NCI-H146 treated with DMSO at 0.1 percent for 48 hours (cell line): ENCODE measurements at regions not wholly inside any gene's neighbourhood (a gene's known extent, or its start where the extent isn't known, plus 50 kb on each side); places are given as distances from the start of the nearest gene placed in this dataset.

Experiments
- DNase-seq: peaks from one replicate; lab custom pipeline; 2025; ENCODE audit not compliant: unreplicated experiment; lab: John Stamatoyannopoulos, UW

DNA sequence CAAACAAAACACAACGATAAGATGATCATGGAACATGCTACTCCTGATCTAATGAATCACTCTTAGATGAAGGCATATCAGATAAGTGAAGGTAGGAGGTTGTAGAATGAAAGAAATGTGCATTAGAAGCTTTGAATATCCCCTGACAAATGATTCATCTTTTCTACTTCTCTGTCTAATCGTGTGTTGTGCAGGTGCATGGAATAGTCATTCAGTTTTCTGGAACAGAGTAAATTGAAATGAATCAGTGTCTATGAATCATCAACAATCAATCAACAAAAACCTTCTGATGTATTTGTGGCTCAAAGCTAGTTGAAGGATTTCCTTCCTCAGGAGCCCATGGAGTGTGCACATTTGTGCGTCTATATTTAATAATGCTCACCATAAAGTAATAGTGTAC lies 1290.4 kb upstream of the PCDH20 start:
- DNase-seq: no peak

DNA sequence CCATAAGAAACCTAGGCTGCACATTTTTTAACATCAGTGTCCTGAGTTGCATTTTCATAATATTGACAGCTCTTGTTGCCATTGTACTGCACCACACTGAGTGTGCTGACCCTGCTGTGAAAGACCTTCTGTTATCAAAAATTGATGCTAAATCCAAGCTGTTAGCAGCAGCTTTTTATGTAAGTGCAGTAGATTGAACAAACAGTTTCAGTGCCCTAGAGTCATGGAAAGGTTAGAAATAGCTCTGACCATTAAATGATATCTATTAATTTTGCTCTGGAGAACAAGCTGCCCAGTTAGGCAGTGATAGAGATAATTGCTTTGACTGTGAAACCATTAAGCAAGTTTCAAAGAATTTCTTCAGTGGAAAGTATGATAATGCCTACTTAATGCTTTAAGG lies 1289.2 kb upstream of the PCDH20 start:
- peak; percentile 95 for DNase-seq

DNA sequence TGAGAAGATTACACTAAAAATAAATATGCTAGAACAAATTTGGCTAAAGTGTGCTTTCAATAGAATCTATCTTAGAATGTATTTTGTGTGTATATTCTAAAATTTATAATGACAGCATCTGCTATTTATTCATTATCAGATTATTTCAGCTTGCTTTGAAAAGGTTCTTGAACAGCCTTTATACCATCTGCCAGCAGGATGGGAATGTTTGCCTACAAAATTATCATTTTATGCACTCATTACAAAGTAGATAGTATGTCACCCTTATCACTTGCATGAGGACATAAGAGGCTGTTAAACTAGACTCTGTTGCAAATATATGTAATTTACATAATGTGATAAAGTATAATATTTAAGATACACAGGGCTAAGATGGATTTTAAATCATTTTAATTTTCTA lies 1286.9 kb upstream of the PCDH20 start:
- DNase-seq: peak; percentile 64

DNA sequence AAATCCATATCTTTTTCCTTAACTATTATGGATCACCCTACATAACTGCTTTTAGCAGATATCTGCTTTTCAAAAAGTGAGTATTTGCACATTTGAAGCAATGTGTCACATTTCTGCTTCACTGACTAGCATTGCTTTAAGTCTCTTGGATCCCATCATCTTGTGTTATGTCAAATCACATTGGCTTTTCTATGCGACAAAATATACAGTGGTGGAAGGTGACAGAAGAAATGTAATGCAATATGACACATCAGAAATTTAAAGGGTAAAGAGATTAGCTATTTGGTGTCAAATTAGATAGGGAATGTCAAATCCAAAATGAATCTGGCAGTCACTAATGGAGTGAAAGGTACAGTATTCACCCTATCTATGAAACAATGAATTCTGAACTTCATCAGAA lies 1282.1 kb upstream of the PCDH20 start:
- no peak for DNase-seq

DNA sequence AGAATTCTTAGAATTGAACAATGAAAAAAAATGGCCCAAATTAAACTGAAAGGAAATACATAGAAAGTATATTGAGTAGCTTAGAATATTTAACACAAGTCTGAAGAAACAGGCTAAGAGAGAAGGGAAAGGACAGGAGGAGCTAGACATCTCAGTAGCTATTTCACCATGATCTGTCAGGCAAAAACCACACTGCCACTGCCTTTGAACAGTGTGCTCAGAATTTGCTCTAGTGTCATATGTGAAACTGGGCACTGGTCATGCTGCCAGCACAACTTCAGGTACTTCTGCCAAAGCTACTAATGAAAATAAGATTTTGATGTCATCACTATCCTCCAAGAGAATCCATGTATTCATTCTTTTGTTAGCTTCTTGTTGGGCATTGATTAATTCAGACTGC lies 1280.8 kb upstream of the PCDH20 start:
- no peak for DNase-seq

DNA sequence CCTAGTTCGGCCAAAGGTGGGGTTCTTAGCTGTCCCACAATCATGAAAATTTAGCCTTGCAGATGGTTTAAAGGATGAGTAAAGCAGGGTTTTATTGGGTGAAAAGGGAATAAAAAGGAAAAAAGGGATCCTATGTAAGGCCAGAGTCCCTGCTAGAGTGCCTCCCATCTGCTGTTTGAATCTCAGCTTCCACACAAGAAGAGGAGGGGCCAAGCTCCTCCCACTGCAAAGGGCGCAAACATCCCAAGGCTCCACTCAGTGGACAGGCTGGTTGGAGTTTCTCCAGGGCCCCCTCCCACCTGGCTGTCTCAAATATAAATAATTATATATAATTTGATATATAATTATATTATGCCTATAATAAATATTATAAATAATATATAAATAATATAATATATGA lies 1272.1 kb upstream of the PCDH20 start:
- no peak for DNase-seq

DNA sequence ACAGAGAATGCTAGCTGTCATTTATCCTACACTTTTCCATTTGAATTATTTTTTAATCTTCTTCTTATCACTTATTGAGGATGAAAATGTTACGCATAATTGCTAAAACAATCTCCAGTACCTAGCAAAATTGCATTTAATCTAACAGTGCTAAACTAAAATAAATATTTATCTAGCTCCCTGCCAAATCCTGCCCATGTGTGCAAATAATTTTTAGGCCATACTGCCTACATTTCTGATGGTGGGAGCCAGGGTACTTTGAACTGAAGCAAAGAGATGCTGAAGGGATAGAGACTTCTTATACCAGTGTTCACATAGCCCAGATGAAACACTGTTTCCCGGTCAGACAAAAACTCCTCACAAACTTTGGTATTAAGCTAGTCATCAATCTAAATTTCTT lies 1268.7 kb upstream of the PCDH20 start:
- peak; percentile 39 for DNase-seq

DNA sequence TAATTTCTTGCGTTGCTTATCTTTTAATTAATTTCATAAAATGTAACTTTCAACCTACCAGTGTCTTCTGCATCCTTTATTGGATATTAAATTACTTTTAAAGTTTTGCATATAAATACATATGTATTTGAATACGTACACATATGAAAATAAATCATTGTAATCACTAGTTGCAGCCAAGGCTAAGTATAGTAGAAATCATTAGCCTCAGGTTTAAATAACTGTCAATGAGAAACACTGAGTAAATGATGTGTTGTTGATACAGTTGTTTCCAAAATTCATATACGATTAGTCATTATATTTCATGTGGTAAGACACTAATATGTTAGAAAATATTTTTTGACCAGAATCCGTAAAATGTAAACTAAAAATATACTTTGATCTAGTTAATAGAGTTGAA lies 1267.1 kb upstream of the PCDH20 start:
- DNase-seq: no peak

DNA sequence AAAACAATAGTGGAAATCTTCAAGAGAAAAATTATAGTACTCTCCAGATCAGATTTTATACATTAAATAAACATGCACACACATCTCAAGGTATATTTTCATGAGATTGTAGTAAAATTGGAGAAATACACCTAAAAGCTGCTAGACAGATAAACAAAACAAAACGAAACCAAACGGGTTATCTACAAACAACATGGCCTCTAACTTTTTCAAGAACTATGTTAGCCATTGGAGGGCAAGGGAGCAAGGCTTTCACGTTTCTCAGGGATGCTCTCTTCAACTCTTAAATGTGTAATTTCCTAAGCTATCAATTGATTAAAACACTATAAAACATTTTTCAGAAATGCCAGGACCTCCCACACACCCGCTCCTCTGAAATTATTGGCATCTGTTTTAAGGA lies 1262.4 kb upstream of the PCDH20 start:
- no peak for DNase-seq

DNA sequence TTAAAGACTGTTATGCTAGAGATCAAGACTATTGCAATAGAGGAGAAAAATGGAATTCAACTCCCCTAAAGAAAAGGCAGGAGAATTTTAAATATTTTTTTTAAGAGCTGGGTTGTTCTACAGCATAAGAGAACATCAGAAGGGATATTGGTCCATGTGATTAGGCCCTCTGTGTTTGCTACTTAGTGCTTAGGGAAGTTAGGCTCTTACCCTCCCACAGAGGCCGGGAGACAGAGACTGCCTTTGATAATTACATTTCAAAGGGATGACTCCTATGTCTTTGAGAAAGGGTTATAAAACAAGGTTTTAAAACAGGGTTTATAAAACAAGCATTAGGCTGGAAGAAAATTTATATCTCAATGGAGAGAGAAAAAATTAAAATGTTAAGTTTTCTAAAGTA lies 1248.1 kb upstream of the PCDH20 start:
- no peak for DNase-seq

DNA sequence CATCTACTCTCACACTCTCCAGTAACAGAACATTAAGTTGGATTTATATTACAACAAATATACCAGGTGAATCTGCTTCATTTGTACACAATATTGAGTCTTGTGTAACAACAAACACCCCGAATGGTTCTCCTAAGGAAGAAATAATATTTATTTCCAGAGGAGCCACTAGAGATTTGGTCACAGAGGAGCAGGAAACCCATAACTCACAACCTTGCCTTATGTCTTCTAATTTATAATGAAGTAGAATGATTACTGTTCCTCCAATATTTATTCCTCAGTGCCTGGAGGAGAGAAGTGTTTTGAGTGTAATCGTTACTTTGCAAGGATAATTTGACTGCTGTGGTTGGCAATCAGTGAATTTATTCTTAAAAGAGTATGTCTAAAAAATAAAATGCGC lies 1243.7 kb upstream of the PCDH20 start:
- DNase-seq: no peak

DNA sequence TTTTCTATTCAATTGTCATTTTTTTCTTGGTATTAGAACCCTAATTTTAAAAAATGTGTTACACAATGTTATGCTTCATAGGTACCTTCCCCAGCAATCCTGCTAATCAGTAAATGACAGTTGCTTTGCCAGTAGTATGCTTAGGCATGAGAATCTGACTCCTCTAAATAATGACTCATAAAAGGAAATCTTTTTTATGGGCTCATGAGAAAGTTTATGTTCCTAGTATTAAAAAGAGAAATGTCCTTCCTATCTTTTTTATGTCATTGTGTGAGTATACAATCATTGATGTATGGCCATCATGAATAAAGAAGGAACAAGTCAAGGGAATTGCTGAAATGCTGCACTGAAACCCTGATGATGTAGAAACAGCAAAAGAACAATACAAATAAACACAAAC lies 1237.7 kb upstream of the PCDH20 start:
- DNase-seq: no peak

DNA sequence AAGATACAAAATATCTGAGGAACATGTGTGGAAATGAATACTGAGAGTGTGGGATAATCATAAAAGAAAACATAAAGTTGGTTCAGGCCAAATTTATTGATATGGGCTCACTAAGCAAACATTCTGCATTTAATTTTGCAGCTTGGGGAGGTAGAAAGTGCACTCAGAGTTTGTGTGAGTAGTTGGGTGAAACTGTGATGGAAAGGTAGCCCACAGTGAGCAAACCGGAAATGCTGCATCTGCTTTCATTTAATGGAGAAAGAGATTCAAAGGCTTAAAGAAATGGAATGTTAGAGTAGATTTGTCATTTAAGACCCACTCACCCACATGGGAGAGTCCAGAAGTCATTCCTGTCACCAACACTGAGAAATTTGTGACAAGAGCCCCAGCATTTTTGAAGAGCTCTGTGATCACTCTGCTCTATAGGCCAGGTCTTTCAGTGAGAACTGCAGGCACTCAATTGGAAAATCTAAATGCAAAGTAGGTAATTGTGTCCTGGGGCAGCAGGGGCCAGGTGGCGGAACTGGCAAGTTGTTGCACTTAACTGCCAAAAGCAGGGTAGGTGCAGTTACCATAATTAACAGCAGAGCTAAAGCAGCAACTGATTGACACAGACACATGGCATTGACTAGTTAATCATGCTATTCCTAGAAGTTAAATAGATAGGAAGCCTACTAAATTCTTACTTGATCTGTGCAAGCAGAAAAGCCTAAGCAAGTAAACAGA lies 1228.3 kb upstream of the PCDH20 start:
- no peak for DNase-seq

DNA sequence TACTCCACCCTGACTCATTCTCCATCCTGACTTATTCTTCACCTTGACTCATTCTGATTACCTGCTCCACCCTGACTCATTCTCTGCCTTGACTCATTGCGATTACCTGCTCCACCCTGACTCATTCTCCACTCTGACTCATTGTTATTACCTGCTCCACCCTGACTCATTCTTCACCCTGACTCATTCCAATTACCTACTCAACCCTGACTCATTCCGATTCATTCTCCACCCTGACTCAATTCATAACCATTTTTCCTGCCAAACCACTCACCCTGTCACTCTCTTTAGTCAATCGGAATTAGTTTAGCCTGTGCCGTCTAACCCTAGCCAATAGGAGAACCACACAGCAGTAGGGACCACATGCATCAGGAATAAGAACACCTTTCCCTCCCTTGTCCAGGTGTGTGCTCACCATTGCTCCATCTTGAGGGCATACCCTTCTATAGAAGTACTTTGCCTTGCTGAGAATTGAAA lies 1227.4 kb upstream of the PCDH20 start:
- DNase-seq: no peak

DNA sequence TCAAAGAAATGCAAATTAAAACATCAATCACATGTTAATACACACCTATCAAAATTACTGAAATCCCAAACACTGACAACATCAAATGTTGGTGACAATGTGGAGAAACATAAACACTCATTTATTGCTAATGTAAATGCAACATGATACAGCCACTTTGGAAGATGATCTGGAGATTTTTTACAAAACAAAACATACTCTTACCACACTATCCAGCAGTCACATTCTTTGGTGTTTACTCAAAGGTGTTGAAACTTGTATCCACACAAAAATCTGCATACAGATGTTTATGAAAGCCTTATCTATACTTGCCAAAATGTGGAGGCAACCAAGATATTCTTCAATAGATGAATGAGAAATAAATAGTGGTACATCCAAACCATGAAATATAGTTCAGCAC lies 1219.5 kb upstream of the PCDH20 start:
- no peak for DNase-seq

DNA sequence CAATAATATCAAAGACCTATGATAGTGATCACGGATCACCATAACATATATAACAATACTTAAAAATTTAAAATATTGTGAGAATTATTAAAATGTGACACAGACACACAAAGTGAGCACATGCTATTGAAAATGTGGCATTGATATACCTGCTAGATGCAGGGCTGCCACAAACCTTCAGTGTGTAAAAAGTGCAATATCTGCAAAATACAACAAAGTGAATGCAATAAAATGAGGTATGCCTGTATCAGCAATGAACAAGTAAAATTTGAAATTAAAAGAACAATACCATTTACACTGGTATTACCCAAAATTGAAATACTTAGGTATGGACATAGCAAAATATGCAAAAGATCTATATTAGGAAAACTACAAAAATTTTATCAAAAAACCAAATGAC lies 1217.8 kb upstream of the PCDH20 start:
- no peak for DNase-seq

DNA sequence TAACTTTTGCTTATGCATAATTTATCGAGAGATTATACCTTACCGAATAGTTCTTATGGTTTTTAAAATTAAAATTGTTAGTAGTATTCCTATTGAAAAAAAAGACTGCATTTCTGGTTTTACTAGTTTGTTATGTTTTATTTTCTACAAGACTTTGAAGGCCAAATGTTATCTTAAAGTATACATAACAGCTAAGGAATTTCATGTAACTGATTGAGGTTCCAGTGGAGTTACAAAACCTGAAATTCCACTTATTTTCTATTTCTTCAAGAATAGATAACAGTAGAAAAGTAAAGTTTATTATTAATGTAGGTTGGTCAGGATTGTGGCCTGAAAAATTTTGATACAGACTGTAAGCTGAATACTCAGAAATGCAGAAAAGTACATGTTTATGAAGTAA lies 1216.0 kb upstream of the PCDH20 start:
- DNase-seq: no peak

DNA sequence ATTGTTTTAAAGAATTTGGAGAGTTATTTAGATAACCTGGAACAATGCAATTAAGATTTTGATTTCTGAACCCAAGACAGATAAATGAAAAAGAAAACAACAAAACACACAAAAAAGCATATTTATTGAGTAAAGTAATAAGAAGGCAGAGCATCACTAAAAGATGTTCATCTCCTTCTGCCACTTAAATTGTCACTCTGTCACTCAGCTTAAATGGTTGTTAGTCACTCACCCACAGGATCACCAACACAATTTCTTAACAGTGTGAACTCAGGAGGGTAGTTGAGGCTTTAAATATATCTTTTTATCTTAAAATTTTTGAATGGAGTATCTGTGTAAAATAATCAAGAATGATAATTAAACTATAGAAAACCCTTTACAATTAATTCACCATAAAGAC lies 1215.5 kb upstream of the PCDH20 start:
- no peak for DNase-seq

DNA sequence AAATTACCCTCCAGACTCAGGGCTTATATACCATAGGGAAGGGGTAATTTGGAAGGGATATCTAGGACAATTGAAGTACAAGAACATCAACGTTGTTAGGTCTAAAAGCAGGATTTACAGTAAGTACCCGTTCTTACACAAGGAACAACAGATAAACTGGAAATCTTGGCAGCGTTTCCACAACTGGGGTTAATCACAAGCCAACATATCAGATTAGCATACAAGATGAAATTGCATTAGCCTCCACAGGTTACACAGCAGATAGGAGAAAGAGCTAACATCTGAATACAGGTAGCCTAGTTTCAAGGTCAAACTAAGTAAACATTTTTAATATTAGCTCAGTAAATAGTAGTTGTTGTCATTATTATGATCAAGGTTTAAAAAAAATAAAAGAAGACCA lies 1214.0 kb upstream of the PCDH20 start:
- no peak for DNase-seq

DNA sequence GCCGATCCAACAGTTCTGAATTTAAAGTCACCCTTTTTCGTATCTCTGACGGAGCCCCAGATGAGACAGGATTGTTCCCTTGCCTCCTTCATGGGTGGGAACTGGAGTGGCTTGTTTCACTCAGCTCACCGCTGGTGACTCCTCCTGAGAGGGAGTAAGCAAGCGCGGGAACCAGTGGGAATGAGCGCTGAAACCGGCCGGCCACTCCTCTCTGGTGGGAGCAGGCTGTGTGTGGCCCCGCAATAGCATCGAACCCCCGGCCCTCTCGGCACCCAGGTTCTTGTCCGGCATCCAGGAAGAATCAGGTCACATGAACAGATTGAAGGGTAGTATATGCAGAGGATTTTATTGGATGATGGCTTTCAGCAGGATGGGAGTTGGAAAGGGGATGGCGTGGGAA lies 1211.6 kb upstream of the PCDH20 start:
- DNase-seq: no peak

DNA sequence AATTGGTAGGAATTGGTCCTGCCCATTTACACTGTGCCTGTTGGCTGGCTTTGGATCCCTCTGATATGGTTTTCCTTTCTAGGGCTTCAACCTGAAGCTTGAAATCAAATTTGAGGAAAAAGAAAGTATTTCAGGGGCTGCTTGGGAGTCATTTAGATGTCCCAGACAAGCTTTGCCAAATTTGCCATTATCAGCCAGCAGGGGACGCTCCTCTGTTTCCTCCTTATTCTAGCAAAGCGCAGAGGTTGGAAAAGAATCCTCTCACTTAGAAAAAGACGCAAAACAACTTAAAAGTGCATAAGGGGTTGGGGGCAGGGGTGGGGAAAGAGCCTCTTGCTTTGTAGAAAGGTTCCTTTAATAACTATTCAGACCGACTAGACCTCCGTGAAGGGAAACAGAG lies 1211.1 kb upstream of the PCDH20 start:
- DNase-seq: no peak

DNA sequence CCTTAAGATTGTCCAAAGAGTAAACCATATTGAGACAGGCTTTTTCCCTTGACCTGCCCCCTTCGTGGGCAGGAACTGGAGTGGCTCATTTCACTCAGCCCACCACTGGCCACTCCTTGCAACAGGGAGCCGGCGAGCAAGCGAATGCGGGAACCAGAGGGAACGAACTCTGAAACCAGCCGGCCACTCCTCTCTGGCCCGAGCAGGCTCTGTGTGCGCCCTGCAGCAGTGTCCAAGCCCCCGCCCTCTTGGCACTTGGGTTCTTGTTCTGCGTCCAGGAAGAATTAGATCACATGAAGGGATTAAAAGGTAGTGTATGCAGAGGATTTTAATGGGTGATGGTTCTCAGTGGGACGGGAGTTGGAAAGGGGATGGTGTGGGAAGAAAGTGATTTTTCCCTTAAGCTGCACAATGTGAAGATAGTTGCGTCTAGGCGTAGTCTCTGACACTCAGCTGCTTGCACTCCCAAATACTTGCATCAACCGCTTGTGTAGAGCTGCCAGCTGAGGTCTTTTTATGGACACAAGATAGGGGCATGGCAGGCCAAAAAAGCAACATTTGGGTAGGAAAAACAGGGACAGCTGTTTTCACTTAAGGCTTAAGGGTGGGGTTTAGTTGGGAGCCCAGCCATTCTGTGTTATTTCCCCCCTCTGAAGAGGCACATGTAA lies 1209.7 kb upstream of the PCDH20 start:
- DNase-seq: no peak

DNA sequence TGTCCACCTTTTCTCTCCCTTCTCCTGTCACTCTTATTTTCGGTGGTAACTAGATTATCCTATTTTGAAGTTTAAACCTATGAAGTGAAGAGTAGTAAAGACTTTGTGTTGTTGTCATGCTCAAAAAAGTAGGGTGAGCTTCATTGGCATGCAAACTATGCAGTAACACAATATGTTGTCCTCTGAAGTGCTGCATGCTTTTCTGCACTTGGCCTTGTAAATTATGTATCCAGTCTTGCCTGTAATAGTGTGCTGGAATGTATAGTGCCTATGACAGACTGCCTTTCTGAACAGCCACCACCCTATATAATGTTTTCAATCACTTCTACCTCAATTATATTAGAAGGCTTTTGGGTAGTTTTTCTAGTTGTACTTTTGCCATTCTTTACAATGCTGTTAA lies 1198.2 kb upstream of the PCDH20 start:
- no peak for DNase-seq
